ENCODE measurements at regions not wholly inside any gene's neighbourhood (a gene's known extent, or its start where the extent isn't known, plus 50 kb on each side); places are given as distances from the start of the nearest gene placed in this dataset.
"Not testable (repeated sequence)": the region's sequence is repeated elsewhere in the genome, so short reads cannot be mapped to it uniquely, and the experiment has no call there.

DNA sequence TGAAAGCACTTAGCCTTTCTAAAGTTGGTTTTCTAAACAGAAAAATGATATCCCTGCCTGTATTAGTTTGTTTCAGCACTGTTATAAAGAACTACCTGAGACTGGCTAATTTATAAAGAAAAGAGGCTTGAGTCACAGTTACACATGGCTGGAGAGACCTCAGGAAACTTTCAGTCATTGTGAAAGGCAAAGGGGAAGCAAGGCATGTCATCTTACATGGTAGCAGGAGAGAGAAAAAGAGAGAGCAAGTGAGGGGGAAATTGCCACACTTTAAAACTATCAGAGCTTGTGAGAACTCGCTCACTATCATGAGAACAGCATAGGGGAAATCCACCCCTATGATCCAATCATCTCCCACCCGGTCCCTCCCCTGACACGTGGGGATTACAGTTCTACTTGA lies 64.9 kb downstream of the FAM170A start:
- DNase-seq (ENCODE audit: low spot score) (no peak), ATAC-seq (no peak)
- Mint-ChIP-seq H3K9me3 (peaks cover 22% of the 10 kb centered on the region), H3K4me3 (no peak overlapping the region), H3K27ac (no peak overlapping the region), H3K4me1 (ENCODE audit: low read depth in 2 of 2) (no peaks in the 10 kb centered on the region), H3K27me3 (no peaks in the 10 kb centered on the region), H3K36me3 (peaks cover 5% of the 10 kb centered on the region)

- no peak overlapping the region for H3K4me3 Mint-ChIP-seq
- H3K9me3 Mint-ChIP-seq: peaks cover 14% of the 10 kb centered on the region
- no peaks in the 10 kb centered on the region for H3K27me3 Mint-ChIP-seq
- no peaks in the 10 kb centered on the region for H3K4me1 Mint-ChIP-seq (ENCODE audit: low read depth in 2 of 2)
- no peak overlapping the region for H3K27ac Mint-ChIP-seq
- no peak for ATAC-seq
- no peaks in the 10 kb centered on the region for H3K36me3 Mint-ChIP-seq
- no peak for DNase-seq (ENCODE audit: low spot score)
Observed at GRCh38 chr5:119706049-119706448, 76.7 kb downstream of the FAM170A start.

DNA sequence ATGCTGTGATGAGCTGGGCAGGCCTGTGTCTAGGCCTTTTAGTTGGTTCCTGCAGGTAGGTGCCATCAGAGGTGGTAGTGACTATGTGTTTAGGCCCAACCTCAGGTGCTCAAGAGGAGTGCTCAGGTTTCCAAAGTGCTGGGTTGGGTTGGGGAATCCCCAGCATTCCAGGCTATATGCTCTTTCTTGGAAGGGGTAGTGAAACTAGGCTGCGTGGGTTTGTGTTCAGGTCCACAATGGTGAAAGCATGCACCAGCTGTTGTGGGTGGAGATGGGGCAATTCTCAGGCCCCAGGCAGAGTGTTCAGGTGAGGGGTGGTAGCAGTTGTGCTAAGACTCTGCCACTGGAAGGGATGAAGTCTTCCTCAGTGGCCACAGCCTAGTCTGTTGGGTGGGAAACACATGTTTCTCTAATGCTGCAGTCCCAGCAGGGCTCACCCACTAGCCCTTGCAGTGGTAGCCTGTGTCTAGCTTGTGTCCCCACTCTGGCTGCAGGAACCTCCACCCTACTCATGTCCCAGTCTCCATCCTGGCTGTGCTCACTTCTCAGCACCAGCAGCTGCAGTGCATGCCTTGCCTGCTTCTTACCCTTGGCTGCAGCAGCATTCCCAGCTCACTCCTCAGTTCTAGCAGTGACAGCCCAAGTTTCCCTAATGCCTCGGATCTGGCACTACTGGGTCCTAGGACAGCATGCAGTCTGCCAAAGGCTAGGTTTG lies 78.9 kb downstream of the FAM170A start:
- Mint-ChIP-seq H3K36me3 (no peaks in the 10 kb centered on the region), H3K27ac (no peak overlapping the region), H3K4me1 (ENCODE audit: low read depth in 2 of 2) (no peaks in the 10 kb centered on the region), H3K9me3 (peaks cover 11% of the 10 kb centered on the region), H3K4me3 (no peak overlapping the region), H3K27me3 (no peaks in the 10 kb centered on the region)
- peak in 1 of 2 donors; percentile 17 for ATAC-seq
- no peak for DNase-seq (ENCODE audit: low spot score)

- Mint-ChIP-seq H3K4me3 (no peak overlapping the region), H3K27ac (no peak overlapping the region), H3K4me1 (ENCODE audit: low read depth in 2 of 2) (no peaks in the 10 kb centered on the region), H3K27me3 (no peaks in the 10 kb centered on the region), H3K9me3 (peaks cover 4% of the 10 kb centered on the region), H3K36me3 (no peaks in the 10 kb centered on the region)
- DNase-seq (ENCODE audit: low spot score) (no peak), ATAC-seq (no peak)
Observed at GRCh38 chr5:119721775-119722174, 92.4 kb downstream of the FAM170A start.

DNA sequence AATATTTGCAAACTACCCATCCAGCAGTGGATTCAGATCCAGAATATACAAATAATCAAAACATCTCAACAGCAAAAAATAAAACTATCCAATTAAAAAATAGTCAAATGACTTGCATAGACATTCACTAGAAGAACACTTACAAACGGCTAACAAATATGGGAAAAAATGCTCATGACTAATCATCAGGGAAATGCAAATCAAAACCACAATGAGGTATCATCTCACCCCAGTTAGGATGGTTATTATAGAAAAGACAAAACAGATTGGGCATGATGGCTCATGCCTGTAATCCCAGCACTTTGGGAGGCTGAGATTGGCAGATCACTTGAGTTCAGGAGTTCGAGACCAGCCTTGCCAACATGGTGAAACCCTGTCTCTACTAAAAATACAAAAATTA lies 95.9 kb downstream of the FAM170A start:
- H3K27ac Mint-ChIP-seq; H3K4me1 Mint-ChIP-seq (ENCODE audit: low read depth in 2 of 2); H3K4me3 Mint-ChIP-seq; ATAC-seq; DNase-seq (ENCODE audit: low spot score); H3K36me3 Mint-ChIP-seq; H3K27me3 Mint-ChIP-seq: not testable (repeated sequence)
- peaks cover 10% of the 10 kb centered on the region for H3K9me3 Mint-ChIP-seq

DNA sequence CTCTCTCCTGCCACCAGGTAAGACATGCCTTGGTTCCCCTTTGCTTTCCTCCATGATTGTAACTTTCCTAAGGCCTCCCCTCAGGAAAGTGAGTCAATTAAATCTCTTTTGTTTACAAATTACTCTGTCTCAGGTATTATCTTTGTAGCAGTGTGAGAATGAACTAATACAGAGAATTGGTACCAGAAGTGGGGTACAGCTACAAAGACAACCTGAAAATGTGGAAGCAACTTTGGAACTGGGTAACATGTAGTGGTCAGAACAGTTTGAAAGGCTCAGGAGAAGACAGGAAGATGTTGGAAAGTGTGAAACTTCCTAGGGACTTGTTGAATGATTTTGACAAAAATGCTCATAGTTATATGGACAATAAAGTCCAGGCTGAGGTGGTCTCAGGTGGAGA lies 97.2 kb downstream of the FAM170A start:
- Mint-ChIP-seq H3K4me1 (ENCODE audit: low read depth in 2 of 2) (no peaks in the 10 kb centered on the region), H3K9me3 (peaks cover 10% of the 10 kb centered on the region), H3K27ac (no peak overlapping the region), H3K36me3 (no peaks in the 10 kb centered on the region), H3K27me3 (no peaks in the 10 kb centered on the region), H3K4me3 (no peak overlapping the region)
- DNase-seq (ENCODE audit: low spot score) (no peak), ATAC-seq (no peak)

- H3K9me3 Mint-ChIP-seq: no peaks in the 10 kb centered on the region
- no peak overlapping the region for H3K4me3 Mint-ChIP-seq
- ATAC-seq (no peak), DNase-seq (ENCODE audit: low spot score) (no peak)
- H3K27me3 Mint-ChIP-seq: peaks cover 0 to 5% of the 10 kb centered on the region in 2 donors
- H3K27ac Mint-ChIP-seq: no peak overlapping the region
- no peaks in the 10 kb centered on the region for H3K4me1 Mint-ChIP-seq (ENCODE audit: low read depth in 2 of 2)
- H3K36me3 Mint-ChIP-seq: no peaks in the 10 kb centered on the region
Observed at GRCh38 chr5:119740225-119740624, 110.9 kb downstream of the FAM170A start.

DNA sequence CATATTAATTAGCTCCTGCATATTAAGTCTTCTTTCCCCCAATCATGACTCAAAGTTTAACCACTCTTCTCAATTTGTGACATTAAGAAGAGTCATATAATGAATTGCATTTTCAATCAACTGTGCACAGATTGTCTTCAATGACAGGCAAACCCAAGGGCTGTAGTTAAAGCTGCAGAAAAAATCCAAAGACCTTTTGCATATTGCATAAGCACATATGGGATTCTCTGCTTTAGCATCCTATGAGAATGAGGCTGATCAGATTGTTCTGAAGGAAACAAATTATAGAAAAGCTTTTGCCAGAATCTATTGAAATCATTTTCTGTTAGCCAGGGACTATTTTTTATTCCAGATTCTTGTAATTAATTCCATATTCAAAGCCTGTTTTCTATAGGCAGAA lies 112.3 kb downstream of the FAM170A start:
- Mint-ChIP-seq H3K27ac (no peak overlapping the region), H3K4me1 (ENCODE audit: low read depth in 2 of 2) (no peaks in the 10 kb centered on the region), H3K27me3 (peaks cover 0 to 5% of the 10 kb centered on the region in 2 donors), H3K9me3 (no peaks in the 10 kb centered on the region), H3K36me3 (no peaks in the 10 kb centered on the region), H3K4me3 (no peak overlapping the region)
- ATAC-seq (no peak), DNase-seq (ENCODE audit: low spot score) (no peak)

GRCh38 chr5:119742311-119742710 lies 113.0 kb downstream of the FAM170A start:
- no peak for ATAC-seq
- no peaks in the 10 kb centered on the region for H3K4me1 Mint-ChIP-seq (ENCODE audit: low read depth in 2 of 2)
- H3K9me3 Mint-ChIP-seq: no peaks in the 10 kb centered on the region
- no peak for DNase-seq (ENCODE audit: low spot score)
- no peaks in the 10 kb centered on the region for H3K36me3 Mint-ChIP-seq
- H3K27me3 Mint-ChIP-seq: peaks cover 0 to 5% of the 10 kb centered on the region in 2 donors
- no peak overlapping the region for H3K4me3 Mint-ChIP-seq
- no peak overlapping the region for H3K27ac Mint-ChIP-seq

GRCh38 chr5:119743927-119744326 lies 114.6 kb downstream of the FAM170A start:
- Mint-ChIP-seq H3K27me3 (peaks cover 0 to 5% of the 10 kb centered on the region in 2 donors), H3K27ac (no peak overlapping the region), H3K4me3 (no peak overlapping the region), H3K9me3 (no peaks in the 10 kb centered on the region), H3K36me3 (no peaks in the 10 kb centered on the region), H3K4me1 (ENCODE audit: low read depth in 2 of 2) (no peaks in the 10 kb centered on the region)
- no peak for DNase-seq (ENCODE audit: low spot score)
- ATAC-seq: no peak

GRCh38 chr5:119745976-119746375 lies 116.6 kb downstream of the FAM170A start:
- H3K4me3 Mint-ChIP-seq: no peak overlapping the region
- H3K4me1 Mint-ChIP-seq (ENCODE audit: low read depth in 2 of 2): no peaks in the 10 kb centered on the region
- ATAC-seq: no peak
- H3K9me3 Mint-ChIP-seq: peaks cover 3% of the 10 kb centered on the region
- no peaks in the 10 kb centered on the region for H3K36me3 Mint-ChIP-seq
- H3K27me3 Mint-ChIP-seq: no peaks in the 10 kb centered on the region
- H3K27ac Mint-ChIP-seq: no peak overlapping the region
- no peak for DNase-seq (ENCODE audit: low spot score)

GRCh38 chr5:119746984-119747383 lies 117.6 kb downstream of the FAM170A start:
- peaks cover 3% of the 10 kb centered on the region for H3K9me3 Mint-ChIP-seq
- H3K4me1 Mint-ChIP-seq (ENCODE audit: low read depth in 2 of 2): no peaks in the 10 kb centered on the region
- ATAC-seq: no peak

GRCh38 chr5:119750887-119751733 lies 121.8 kb downstream of the FAM170A start:
- H3K4me3 Mint-ChIP-seq: no peak overlapping the region
- no peaks in the 10 kb centered on the region for H3K27me3 Mint-ChIP-seq
- no peaks in the 10 kb centered on the region for H3K4me1 Mint-ChIP-seq (ENCODE audit: low read depth in 2 of 2)
- no peak for DNase-seq (ENCODE audit: low spot score)
- peaks cover 12% of the 10 kb centered on the region for H3K9me3 Mint-ChIP-seq
- no peaks in the 10 kb centered on the region for H3K36me3 Mint-ChIP-seq
- no peak overlapping the region for H3K27ac Mint-ChIP-seq
- ATAC-seq: no peak

More at GRCh38 chr5:119746984-119747383, 117.6 kb downstream of the FAM170A start:
- H3K4me3 Mint-ChIP-seq: no peak overlapping the region
- no peaks in the 10 kb centered on the region for H3K27me3 Mint-ChIP-seq
- no peaks in the 10 kb centered on the region for H3K36me3 Mint-ChIP-seq
- no peak overlapping the region for H3K27ac Mint-ChIP-seq
- DNase-seq (ENCODE audit: low spot score): no peak

DNA sequence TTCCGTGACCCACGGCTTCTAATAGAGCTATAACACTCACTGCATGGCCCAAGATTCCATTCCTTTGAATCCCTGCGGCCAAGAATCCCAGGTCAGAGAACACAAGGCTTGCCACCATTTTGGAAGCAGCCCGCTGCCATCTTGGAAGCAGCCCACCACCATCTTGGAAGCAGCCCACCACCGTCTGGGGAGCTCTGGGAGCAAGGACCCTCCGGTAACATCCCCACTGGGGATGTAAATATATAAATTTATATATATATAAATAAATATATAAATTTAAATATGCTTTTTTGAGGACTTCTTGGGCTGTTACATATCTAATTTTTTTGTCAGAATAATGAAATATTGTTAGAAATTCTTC lies 122.4 kb downstream of the FAM170A start:
- H3K4me3 Mint-ChIP-seq: no peak overlapping the region
- H3K36me3 Mint-ChIP-seq: no peaks in the 10 kb centered on the region
- ATAC-seq (no peak), DNase-seq (ENCODE audit: low spot score) (no peak)
- H3K27me3 Mint-ChIP-seq: no peaks in the 10 kb centered on the region
- H3K4me1 Mint-ChIP-seq (ENCODE audit: low read depth in 2 of 2): no peaks in the 10 kb centered on the region
- H3K9me3 Mint-ChIP-seq: peaks cover 12% of the 10 kb centered on the region
- no peak overlapping the region for H3K27ac Mint-ChIP-seq

Measured in natural killer cell treated with Interleukin-12 subunit alpha and Interleukin-12 subunit beta and Interleukin-15 and Interleukin-18, amount 100 ng/mL, for 72 hours (primary cell).